ENCODE measurements at regions not wholly inside any gene's neighbourhood (a gene's known extent, or its start where the extent isn't known, plus 50 kb on each side); places are given as distances from the start of the nearest gene placed in this dataset.
A peak's percentile ranks its signal among the peaks of the same experiment; 100 is the strongest.

DNA sequence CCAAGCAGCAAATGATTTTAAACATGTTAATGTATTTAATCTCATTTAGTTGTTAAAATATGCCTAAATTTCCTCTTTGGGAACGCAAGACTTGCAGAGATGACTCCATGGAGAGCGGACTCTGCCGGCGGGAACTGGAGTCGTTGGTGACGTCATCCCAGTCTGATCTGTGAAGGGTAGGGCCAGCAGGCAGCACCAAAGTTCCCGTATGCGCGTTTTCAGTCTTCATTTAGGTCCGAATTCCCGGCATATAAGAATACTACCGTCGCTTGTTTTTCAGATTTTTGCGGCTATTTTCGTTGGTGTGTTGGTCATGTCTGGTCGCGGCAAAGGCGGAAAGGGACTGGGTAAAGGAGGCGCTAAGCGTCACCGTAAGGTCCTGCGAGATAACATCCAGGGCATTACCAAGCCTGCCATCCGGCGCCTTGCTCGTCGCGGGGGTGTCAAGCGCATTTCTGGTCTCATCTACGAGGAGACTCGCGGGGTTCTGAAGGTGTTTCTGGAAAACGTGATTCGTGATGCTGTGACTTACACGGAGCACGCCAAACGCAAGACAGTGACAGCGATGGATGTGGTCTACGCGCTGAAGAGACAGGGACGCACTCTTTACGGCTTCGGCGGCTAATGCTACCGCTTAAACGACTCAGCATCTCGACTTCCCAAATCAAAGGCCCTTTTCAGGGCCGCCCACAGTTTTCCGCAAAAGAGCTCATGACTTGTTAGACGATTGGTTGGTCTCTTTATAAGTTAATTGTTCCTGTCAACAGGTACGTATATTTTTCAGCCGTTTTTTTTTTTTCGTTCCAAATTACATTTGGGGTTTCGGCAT lies 117.3 kb downstream of the HFE start:
- TF ChIP-seq, protein P1, sequence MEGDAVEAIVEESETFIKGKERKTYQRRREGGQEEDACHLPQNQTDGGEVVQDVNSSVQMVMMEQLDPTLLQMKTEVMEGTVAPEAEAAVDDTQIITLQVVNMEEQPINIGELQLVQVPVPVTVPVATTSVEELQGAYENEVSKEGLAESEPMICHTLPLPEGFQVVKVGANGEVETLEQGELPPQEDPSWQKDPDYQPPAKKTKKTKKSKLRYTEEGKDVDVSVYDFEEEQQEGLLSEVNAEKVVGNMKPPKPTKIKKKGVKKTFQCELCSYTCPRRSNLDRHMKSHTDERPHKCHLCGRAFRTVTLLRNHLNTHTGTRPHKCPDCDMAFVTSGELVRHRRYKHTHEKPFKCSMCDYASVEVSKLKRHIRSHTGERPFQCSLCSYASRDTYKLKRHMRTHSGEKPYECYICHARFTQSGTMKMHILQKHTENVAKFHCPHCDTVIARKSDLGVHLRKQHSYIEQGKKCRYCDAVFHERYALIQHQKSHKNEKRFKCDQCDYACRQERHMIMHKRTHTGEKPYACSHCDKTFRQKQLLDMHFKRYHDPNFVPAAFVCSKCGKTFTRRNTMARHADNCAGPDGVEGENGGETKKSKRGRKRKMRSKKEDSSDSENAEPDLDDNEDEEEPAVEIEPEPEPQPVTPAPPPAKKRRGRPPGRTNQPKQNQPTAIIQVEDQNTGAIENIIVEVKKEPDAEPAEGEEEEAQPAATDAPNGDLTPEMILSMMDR (conservative IDR thresholded peaks at IDR 0.05; ENCODE audit: low read depth, low read length) = peak; percentile 51
- no peak for TF ChIP-seq EZH2 (IDR thresholded peaks at IDR 0.05; ENCODE audit: borderline replicate concordance, low read depth, low read length, poor library complexity, severe bottlenecking)

Data from A673 (cell line).